Liver (tissue), 3 donors: ENCODE measurements at regions not wholly inside any gene's neighbourhood (a gene's known extent, or its start where the extent isn't known, plus 50 kb on each side); places are given as distances from the start of the nearest gene placed in this dataset.

Experiments used
- ATF3 ChIP-seq: IDR thresholded peaks from 2 replicates; pipeline ENCODE4 v1.6.1; 2016; ENCODE audit warnings: antibody characterized with exemption
- CTCF ChIP-seq: fragments of 150-350 bp; IDR thresholded peaks from 2 replicates; pipeline ENCODE4 v1.5.1; 2017; ENCODE audit warnings: improper control_type of control experiment, low read depth, low read length; ENCODE audit not compliant: missing input control
- GABPA ChIP-seq, 2 donors: IDR thresholded peaks in 1 of 2; conservative IDR thresholded peaks in 1 of 2; 2 replicates each; pipeline ENCODE4 v1.6.1; 2016; ENCODE audit warnings: antibody characterized with exemption in 2 of 2, mild to moderate bottlenecking in 1 of 2, moderate library complexity in 1 of 2
- HNF4A ChIP-seq, 2 donors: conservative IDR thresholded peaks; 2 replicates each; pipeline ENCODE4 v1.6.1; 2016; ENCODE audit warnings: antibody characterized with exemption in 2 of 2, mild to moderate bottlenecking in 2 of 2
- RAD21 ChIP-seq, 2 donors: IDR thresholded peaks; 2 replicates each; pipeline ENCODE4 v1.6.1; 2016; ENCODE audit warnings: antibody characterized with exemption in 2 of 2, mild to moderate bottlenecking in 2 of 2
- REST ChIP-seq: IDR thresholded peaks from 2 replicates; pipeline ENCODE4 v1.6.1; 2016; ENCODE audit warnings: antibody characterized with exemption, mild to moderate bottlenecking
- RXRA ChIP-seq, 2 donors: IDR thresholded peaks; 2 replicates each; pipeline ENCODE4 v1.6.1; 2017 to 2018; ENCODE audit warnings: antibody characterized with exemption in 2 of 2, mild to moderate bottlenecking in 1 of 2
- SP1 ChIP-seq: IDR thresholded peaks from 2 replicates; pipeline ENCODE4 v1.6.1; 2018; ENCODE audit warnings: antibody characterized with exemption, mild to moderate bottlenecking
- TAF1 ChIP-seq: conservative IDR thresholded peaks from 2 replicates; pipeline ENCODE4 v1.6.1; 2016; ENCODE audit warnings: antibody characterized with exemption, mild to moderate bottlenecking
- YY1 ChIP-seq: IDR thresholded peaks from 2 replicates; pipeline ENCODE4 v1.6.1; 2016; ENCODE audit warnings: antibody characterized with exemption, mild to moderate bottlenecking
- ZBTB33 ChIP-seq: IDR thresholded peaks from 2 replicates; pipeline ENCODE4 v1.6.1; 2016; ENCODE audit warnings: antibody characterized with exemption
- donor health status: healthy.
- donor health status: healthy.

GRCh38 chr4:176484301-176484984 lies 164.7 kb downstream of the SPCS3 start:
- TF ChIP-seq CTCF (no peak), ZBTB33 (no peak), SP1 (no peak), ATF3 (no peak), RXRA (IDR thresholded peaks at IDR 0.05) (no peak), YY1 (no peak), RAD21 (IDR thresholded peaks at IDR 0.05) (no peak), GABPA (IDR thresholded peaks at IDR 0.05 in 1 of 2, conservative IDR thresholded peaks at IDR 0.05 in 1 of 2) (no peak), HNF4A (conservative IDR thresholded peaks at IDR 0.05) (no peak), REST (no peak), TAF1 (no peak)
